ENCODE measurements at regions not wholly inside any gene's neighbourhood (a gene's known extent, or its start where the extent isn't known, plus 50 kb on each side); places are given as distances from the start of the nearest gene placed in this dataset.

DNA sequence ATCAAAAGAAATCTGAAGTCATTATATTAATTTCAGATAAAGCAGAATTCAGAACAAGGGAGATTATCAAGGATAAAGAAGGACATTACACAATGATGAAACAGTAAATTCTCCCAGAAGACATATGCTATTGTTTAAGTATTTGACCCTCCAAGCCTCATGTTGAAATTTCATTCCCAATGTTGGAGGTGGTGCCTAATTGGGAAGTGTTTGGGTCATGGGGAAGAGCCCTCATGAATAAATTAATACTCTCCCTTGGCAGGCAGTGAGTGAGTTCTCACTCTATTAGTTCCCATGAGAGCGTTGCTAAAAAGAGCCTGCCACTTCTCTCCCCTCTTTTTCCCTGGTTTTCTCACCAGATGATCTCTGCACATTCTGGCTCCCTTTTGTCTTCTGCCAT is 249.9 kb upstream of the GRIA3 start:
- TF ChIP-seq, protein P1, sequence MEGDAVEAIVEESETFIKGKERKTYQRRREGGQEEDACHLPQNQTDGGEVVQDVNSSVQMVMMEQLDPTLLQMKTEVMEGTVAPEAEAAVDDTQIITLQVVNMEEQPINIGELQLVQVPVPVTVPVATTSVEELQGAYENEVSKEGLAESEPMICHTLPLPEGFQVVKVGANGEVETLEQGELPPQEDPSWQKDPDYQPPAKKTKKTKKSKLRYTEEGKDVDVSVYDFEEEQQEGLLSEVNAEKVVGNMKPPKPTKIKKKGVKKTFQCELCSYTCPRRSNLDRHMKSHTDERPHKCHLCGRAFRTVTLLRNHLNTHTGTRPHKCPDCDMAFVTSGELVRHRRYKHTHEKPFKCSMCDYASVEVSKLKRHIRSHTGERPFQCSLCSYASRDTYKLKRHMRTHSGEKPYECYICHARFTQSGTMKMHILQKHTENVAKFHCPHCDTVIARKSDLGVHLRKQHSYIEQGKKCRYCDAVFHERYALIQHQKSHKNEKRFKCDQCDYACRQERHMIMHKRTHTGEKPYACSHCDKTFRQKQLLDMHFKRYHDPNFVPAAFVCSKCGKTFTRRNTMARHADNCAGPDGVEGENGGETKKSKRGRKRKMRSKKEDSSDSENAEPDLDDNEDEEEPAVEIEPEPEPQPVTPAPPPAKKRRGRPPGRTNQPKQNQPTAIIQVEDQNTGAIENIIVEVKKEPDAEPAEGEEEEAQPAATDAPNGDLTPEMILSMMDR (IDR thresholded peaks at IDR 0.05): no peak
- no peak for TF ChIP-seq POLR2A (IDR thresholded peaks at IDR 0.05)
- TF ChIP-seq POLR2AphosphoS5 (IDR thresholded peaks at IDR 0.05): no peak
